T-helper 1 cell (primary cell): ENCODE measurements at regions not wholly inside any gene's neighbourhood (a gene's known extent, or its start where the extent isn't known, plus 50 kb on each side); places are given as distances from the start of the nearest gene placed in this dataset.
A peak's percentile ranks its signal among the peaks of the same experiment; 100 is the strongest.

Experiments used
- DNase-seq, 5 donors: peaks; one replicate each; pipeline ENCODE4 v3.0.0-alpha.2; 2012 to 2020

- no peak for DNase-seq
Measured at GRCh38 chr7:115704884-115705283, 325.7 kb downstream of the TFEC start.

- no peak for DNase-seq
Measured at GRCh38 chr7:115701141-115701540, 329.4 kb downstream of the TFEC start.

GRCh38 chr7:115694424-115694823, 336.1 kb downstream of the TFEC start:
- DNase-seq, result no peak

GRCh38 chr7:115693779-115694178, 336.8 kb downstream of the TFEC start:
- DNase-seq, result no peak

- DNase-seq, result no peak
Measured at GRCh38 chr7:115689941-115690340, 340.6 kb downstream of the TFEC start.

GRCh38 chr7:115683093-115683492, 347.5 kb downstream of the TFEC start:
- no peak for DNase-seq

GRCh38 chr7:115682507-115682906, 348.1 kb downstream of the TFEC start:
- DNase-seq, result peak in 1 of 5 donors; percentile 1

GRCh38 chr7:115680921-115681320, 349.6 kb downstream of the TFEC start:
- DNase-seq, result no peak

- peak in 1 of 5 donors; percentile 2 for DNase-seq
Measured at GRCh38 chr7:115679976-115680375, 350.6 kb downstream of the TFEC start.

- no peak for DNase-seq
Measured at GRCh38 chr7:115679423-115679822, 351.1 kb downstream of the TFEC start.

GRCh38 chr7:115678086-115678982, 352.2 kb downstream of the TFEC start:
- no peak for DNase-seq

GRCh38 chr7:115676707-115677106, 353.9 kb downstream of the TFEC start:
- no peak for DNase-seq

GRCh38 chr7:115676080-115676479, 354.5 kb downstream of the TFEC start:
- no peak for DNase-seq

GRCh38 chr7:115674467-115675024, 356.0 kb downstream of the TFEC start:
- no peak for DNase-seq

- DNase-seq, result no peak
Measured at GRCh38 chr7:115672024-115672423, 358.5 kb downstream of the TFEC start.

GRCh38 chr7:115662676-115663075, 367.9 kb downstream of the TFEC start:
- no peak for DNase-seq

GRCh38 chr7:115662120-115662519, 368.4 kb downstream of the TFEC start:
- DNase-seq, result no peak

GRCh38 chr7:115658223-115658622, 372.3 kb downstream of the TFEC start:
- DNase-seq, result no peak

- no peak for DNase-seq
Measured at GRCh38 chr7:115654384-115655214, 376.0 kb downstream of the TFEC start.

- DNase-seq, result no peak
Measured at GRCh38 chr7:115649429-115649828, 381.1 kb downstream of the TFEC start.

GRCh38 chr7:115647712-115648111, 382.9 kb downstream of the TFEC start:
- DNase-seq, result no peak

- DNase-seq, result no peak
Measured at GRCh38 chr7:115642194-115642593, 388.4 kb downstream of the TFEC start.

- DNase-seq, result no peak
Measured at GRCh38 chr7:115638853-115639252, 391.7 kb downstream of the TFEC start.
